Superior temporal gyrus (tissue), 1 donor: ENCODE measurements at regions not wholly inside any gene's neighbourhood (a gene's known extent, or its start where the extent isn't known, plus 50 kb on each side); places are given as distances from the start of the nearest gene placed in this dataset.

ENCODE experiments used
- DNase-seq: peaks from one replicate; pipeline ENCODE4 v3.0.0-alpha.2; 2016; ENCODE audit errors: extremely low spot score

DNA sequence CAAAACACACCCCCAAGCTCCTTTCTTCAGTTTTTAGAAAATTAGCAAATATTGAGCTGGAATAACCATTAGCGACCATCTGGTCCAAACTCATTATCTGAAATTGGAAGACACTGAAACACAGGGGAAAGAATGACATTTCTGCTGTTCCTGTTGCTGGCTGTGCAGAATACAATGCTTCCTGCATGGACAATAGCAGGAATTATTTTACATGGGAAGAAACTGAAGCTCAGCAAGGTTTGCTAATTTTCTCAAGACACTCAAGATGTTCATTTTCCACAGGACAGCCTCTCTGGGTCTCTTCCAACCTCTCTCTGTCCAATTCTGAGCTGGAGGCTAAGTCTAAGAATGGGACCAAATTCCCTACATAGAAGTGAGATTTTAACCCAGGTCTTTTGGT lies 81.9 kb upstream of the TNS3 start:
- DNase-seq: no peak

DNA sequence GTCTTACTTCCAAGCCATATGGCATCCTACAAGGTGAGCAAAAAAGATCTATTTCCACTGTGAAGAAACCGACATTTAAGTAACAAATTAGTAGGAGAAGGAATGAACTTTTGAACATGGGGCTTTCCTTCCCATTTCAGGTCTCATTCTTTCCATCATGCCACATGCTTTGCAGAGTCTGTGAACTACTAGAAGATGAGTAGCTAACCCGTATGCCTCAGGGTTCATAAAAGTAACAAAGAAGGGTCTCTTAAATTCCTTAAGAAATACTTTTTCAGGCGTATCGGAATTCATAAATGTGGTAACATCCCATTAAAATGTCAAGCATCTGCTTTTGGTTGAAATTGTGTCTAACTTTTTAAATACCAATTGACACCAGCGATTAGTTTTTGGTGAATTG lies 81.3 kb upstream of the TNS3 start:
- DNase-seq: no peak

- DNase-seq: no peak
These were observed 79.3 kb upstream of the TNS3 start for GRCh38 chr7:47661051-47661714.

DNA sequence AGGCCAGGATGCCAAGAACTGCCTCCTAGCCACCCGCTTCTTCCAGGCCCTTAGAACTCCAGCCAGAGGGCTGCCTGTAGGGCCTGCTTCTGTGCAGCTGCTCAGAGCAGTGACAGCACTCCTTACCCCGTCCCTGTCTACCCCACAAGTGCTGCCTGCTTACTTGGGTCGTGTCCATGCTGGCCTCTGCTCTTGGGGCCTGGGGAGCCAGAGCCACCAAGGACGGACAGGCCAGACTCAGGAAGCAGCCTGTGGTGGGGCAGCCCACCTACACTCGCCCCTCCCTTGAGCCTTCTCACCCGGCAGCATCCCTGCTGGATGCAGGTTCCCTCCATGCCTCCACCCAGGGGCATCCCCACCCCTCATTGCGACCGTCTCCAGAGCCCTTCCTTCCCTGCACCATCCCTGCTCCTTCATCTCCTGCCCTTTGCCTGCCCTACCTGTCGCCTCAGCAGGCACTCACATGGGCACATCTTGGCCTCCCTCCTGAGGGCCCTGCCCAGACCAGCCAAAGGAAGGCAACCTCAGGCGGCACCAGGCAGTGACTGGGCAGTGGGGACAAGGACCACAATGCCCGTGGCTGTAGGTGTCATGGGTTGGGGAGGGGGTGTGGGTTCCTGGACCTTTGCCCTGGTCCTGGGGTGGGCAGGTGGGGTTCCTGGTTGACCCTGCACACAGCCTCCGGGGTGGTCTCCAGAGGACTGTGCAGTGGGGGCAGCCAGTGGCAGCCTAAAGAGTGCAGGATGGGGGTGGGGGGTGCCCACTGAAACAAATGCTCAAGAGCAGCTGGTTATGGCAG lies 78.0 kb upstream of the TNS3 start:
- no peak for DNase-seq

GRCh38 chr7:47658886-47659635 lies 77.2 kb upstream of the TNS3 start:
- DNase-seq: no peak

DNA sequence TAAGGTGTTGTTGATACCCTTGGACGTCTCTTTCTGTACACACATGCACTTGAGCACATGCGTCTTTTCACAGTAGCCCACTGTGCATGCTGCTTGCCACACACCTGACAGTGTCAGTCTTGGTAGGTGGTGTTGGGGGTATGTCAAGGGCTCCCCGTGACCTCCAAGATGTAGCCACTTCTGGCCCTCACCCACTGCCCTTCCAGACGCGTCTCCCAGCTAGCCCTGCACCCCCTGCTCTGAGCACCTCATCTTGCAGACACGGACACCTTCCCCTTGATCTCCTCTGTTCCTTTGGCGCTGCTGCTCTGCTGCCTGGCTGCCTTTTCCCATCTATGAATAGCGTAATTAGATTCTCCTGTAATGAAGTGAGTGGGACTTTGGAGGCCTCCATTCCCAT lies 75.2 kb upstream of the TNS3 start:
- DNase-seq: no peak

DNA sequence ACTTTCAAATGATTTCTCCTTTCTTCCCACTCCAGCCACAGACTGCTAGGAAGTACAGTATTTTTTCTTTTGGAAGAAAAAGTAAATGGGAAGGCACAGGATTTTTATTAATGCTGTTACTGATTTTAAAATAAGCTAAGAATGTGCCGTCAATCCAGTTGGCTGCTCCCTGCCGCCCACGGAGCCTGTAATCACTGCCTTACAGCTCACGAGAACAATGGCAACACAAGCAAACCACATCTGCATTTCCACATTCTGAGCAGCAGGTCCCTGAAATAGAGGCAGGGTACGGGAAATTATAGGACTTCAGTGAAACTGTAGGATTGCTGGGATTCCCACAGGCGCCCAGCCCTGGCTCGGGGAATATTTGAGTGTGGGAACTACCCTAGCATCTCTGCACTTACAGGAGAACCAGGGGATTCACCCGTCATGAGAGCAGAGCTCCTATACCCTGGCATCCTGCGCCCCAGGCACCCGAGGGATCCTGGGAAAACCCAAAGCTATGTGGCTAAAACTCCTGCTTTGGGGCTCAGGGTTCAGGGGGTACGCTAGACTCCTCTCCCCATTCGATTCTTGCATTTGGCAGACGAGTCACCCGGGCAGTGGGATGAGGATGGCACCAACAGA lies 72.9 kb upstream of the TNS3 start:
- no peak for DNase-seq

DNA sequence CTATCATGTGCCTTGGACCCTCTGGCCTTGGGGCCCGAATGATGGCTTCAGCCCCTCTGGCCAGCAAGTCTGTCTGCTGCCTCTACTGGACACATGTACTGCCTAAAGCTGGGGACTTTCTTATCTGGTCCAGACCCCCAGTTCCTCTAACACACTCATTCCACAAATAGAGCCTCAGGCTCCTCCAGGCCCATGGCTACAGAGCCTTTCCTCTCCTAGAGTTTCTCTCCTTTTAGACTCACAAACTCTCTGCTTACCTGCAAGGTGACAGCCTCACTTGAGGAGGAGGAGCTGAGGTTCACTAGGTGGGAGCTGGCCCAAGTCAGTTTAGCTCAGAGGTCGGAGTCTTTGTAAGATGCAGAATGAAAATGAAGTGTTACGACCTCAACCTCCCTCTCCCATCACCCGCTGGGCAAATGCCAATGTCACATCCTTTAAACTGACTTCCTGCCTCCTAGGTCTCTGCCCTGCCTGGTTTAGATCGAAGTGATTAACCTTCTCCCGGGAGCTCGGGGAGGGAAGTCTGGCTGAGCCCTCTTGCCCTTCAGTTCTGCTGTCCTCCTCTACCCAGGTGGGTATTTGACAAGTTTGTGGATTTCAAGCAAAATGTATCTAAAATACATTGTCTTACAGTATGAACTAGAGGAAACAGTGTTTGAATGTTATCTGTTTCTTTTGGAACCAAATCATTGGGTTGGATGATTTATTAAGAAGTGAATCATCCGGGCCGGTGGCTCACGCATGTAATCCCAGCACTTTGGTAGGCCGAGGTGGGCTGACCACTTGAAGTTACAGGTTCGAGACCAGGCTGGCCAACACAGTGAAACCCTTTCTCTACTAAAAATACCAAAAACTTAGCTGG lies 71.9 kb upstream of the TNS3 start:
- DNase-seq: no peak

DNA sequence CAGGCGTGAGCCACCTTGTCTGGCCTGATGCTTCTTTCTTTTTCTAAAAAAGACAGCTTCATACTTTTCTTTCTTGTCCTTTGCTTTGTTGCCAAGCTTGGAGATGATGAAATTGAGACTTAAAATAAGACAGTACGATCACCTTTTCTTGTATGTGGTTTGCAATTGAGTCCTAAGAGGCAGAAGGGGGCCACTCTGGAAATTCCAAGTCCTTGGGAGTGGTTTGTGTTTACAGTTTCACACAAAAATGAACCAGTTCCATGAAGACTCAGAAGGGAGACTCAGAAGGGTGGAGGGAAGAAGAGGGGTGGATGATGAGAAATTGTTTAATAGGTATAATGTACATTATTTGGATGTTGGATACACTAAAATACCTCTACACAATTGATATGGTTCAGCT lies 70.7 kb upstream of the TNS3 start:
- no peak for DNase-seq

GRCh38 chr7:47651355-47652317 lies 69.7 kb upstream of the TNS3 start:
- no peak for DNase-seq

DNA sequence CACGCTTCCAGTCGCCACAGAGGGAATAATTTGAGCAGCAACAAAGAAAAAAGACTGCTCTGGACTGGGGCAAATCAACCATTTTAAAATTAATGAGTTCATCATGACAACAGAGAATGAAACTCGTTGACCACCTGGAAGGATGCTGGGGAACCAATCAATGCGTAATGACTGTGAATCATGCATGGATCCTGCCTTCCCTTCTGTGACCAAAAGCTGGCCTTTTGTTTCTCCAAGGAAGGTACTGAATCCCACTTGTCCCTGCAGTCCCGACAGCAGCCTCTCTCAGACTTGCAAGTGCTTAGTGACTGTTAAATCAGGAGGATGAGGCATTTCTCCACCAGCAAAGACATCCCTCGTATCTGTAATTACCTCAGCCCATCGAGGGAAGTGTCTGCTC lies 68.0 kb upstream of the TNS3 start:
- DNase-seq: no peak

- DNase-seq: no peak
These were observed 66.5 kb upstream of the TNS3 start for GRCh38 chr7:47648275-47648925.

DNA sequence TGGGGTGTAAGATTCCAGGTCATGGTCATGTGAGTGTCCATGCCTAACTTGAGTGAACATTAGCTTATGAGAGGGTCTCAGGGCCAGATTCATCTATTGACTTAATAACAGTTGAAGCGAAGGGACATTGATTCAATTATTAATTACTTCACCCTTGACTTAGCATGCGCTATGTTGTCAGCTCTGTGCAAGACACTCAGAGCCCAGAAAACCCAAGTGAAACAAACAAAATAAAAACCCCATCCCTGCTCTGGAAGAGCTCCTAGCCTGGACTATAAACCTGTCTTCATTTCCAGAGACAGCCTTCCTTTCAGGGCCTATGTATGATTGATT lies 66.0 kb upstream of the TNS3 start:
- no peak for DNase-seq

- DNase-seq: no peak
These were observed 65.4 kb upstream of the TNS3 start for GRCh38 chr7:47647181-47647917.

GRCh38 chr7:47643716-47644400 lies 61.9 kb upstream of the TNS3 start:
- DNase-seq: no peak

DNA sequence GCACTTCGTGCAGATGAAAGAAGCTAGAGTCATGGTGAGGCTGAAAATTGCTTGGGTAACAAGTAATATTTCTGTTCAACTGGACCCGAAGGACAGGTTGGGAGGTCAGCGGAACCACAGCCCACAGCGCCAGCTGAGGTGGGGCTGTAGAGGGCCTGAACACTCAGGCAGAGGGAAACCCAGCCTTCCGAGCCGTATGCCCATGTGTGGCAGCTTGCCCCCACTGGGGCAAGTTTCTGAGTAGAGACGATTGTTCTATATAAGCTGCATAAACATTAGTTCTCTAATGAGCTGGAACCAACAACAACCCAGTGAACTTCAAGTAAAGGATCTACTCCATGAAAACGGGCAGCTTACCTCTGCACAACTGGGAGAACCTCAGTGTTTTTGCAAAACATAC lies 58.4 kb upstream of the TNS3 start:
- no peak for DNase-seq

- DNase-seq: no peak
These were observed 57.7 kb upstream of the TNS3 start for GRCh38 chr7:47639495-47640110.

GRCh38 chr7:47638679-47639315 lies 56.9 kb upstream of the TNS3 start:
- DNase-seq: peak; percentile 48
